ENCODE measurements at regions not wholly inside any gene's neighbourhood (a gene's known extent, or its start where the extent isn't known, plus 50 kb on each side); places are given as distances from the start of the nearest gene placed in this dataset.
A peak's percentile ranks its signal among the peaks of the same experiment; 100 is the strongest.

DNA sequence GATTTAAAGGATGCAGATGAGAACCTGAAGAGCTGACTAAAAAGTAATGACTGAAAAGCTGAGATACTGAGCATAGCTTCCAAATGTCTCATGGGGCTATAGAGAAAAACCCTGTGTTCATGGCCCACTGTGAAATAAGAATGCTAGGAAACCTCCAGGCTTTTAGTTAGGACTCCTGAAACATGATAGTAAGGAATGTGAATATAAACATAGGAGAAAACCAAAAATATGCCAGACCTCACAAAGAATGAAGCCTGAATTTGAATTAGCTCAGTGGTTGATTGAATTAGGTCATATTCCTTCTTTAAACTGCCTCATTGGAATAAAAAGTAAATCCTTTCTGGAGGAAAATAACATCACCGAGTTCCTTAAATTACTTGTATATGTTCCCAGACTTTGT lies 194.5 kb upstream of the NXPH2 start:
- no peak overlapping the region for H3K4me3 ChIP-seq (ENCODE audit: low read depth, low read length)
- TF ChIP-seq, protein P1, sequence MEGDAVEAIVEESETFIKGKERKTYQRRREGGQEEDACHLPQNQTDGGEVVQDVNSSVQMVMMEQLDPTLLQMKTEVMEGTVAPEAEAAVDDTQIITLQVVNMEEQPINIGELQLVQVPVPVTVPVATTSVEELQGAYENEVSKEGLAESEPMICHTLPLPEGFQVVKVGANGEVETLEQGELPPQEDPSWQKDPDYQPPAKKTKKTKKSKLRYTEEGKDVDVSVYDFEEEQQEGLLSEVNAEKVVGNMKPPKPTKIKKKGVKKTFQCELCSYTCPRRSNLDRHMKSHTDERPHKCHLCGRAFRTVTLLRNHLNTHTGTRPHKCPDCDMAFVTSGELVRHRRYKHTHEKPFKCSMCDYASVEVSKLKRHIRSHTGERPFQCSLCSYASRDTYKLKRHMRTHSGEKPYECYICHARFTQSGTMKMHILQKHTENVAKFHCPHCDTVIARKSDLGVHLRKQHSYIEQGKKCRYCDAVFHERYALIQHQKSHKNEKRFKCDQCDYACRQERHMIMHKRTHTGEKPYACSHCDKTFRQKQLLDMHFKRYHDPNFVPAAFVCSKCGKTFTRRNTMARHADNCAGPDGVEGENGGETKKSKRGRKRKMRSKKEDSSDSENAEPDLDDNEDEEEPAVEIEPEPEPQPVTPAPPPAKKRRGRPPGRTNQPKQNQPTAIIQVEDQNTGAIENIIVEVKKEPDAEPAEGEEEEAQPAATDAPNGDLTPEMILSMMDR (IDR thresholded peaks at IDR 0.05; ENCODE audit: insufficient read depth, low read length, severe bottlenecking), result no peak
- DNase-seq (ENCODE audit: low read depth) (no peak), FAIRE-seq (no peak)
- no peaks in the 10 kb centered on the region for H3K36me3 ChIP-seq (ENCODE audit: control insufficient read depth, insufficient read depth, low read length)
- no peaks in the 10 kb centered on the region for H3K27me3 ChIP-seq (ENCODE audit: control insufficient read depth, insufficient read depth, low read length)

DNA sequence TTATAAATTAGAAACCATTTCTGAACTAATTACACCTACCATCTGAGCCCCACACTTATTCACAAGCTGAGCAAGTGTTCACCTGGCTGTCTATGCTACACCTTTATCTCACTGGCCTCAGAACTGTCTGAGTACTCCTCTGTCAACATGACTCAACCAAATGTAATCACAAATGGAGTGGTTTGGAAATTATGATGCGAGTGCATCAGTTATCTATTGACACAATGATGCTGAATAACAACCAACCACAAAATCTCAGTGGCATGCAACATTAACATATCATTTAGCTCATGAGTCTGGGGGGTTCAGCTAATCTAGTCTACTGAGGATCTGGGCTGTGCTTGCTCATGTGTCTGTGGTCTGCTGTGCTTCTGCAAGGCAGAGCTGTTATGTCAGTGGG lies 184.2 kb upstream of the NXPH2 start:
- H3K27me3 ChIP-seq (ENCODE audit: control insufficient read depth, insufficient read depth, low read length), result peaks cover 2% of the 10 kb centered on the region
- TF ChIP-seq, protein P1 (IDR thresholded peaks at IDR 0.05; ENCODE audit: insufficient read depth, low read length, severe bottlenecking), result no peak
- DNase-seq (ENCODE audit: low read depth), result peak; percentile 88
- no peak overlapping the region for H3K4me3 ChIP-seq (ENCODE audit: low read depth, low read length)
- no peaks in the 10 kb centered on the region for H3K36me3 ChIP-seq (ENCODE audit: control insufficient read depth, insufficient read depth, low read length)
- FAIRE-seq, result no peak

DNA sequence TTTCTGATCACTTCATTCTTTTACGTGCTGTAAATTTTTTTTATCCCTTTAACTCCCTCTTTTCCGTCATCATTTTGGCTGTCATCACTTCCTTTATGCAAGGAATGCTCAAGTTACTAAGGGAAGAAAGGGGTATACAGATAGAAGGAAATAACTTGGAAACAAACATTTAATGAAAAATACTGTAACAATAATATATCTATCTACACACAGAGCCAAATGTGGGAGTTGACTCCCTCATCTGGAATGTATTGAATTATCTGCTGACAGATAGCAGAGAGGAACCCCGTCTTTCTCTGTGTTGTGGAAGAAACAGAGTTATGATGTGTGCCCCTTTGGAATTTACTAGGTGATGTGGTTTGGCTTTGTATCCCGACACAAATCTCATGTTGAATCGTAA lies 182.5 kb upstream of the NXPH2 start:
- no peak for FAIRE-seq
- no peak for DNase-seq (ENCODE audit: low read depth)
- Histone ChIP-seq H3K27me3 (ENCODE audit: control insufficient read depth, insufficient read depth, low read length) (peaks cover 2% of the 10 kb centered on the region), H3K4me3 (ENCODE audit: low read depth, low read length) (no peak overlapping the region), H3K36me3 (ENCODE audit: control insufficient read depth, insufficient read depth, low read length) (no peaks in the 10 kb centered on the region)
- TF ChIP-seq, protein P1 (IDR thresholded peaks at IDR 0.05; ENCODE audit: insufficient read depth, low read length, severe bottlenecking), result no peak

DNA sequence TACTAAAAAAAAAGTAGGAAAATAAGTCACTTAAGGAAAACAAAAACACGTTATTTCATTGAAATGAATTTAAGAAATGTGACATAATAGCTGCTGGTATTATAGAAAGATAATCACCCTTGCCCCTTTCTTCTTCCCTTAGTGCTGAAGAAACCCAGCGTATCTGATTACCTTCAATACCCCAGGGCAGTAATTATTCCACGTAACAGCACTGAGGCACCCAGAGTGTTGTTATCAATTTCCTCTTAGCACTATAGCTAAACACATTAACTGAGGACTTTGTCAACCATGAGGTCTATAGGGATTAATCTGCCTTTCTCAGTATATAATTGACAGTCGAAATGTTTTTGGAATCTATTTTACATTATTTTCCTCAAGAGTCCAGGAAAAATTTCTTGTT lies 180.0 kb upstream of the NXPH2 start:
- peaks cover 2% of the 10 kb centered on the region for H3K27me3 ChIP-seq (ENCODE audit: control insufficient read depth, insufficient read depth, low read length)
- no peak for FAIRE-seq
- no peak overlapping the region for H3K4me3 ChIP-seq (ENCODE audit: low read depth, low read length)
- no peaks in the 10 kb centered on the region for H3K36me3 ChIP-seq (ENCODE audit: control insufficient read depth, insufficient read depth, low read length)
- DNase-seq (ENCODE audit: low read depth), result no peak
- TF ChIP-seq, protein P1 (IDR thresholded peaks at IDR 0.05; ENCODE audit: insufficient read depth, low read length, severe bottlenecking), result no peak

DNA sequence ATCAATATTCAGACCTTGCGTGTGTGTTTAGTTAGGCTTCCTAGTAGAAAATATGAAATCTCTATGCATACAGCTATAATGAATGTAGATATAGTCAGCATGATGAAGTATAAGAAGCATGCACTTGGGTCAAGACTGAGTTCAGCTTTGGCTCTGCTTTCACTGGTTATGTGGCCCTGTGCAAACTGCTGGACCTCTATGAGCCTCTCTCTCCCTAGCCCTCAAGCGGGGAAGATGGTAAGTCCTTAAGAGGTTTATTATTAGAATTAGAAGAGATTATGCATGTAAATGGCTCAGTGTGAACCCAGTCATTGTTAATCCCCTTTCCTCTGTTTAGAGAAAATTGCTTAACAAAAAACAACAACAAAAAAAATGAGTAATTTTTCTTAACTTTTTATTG lies 178.8 kb upstream of the NXPH2 start:
- Histone ChIP-seq H3K4me3 (ENCODE audit: low read depth, low read length) (no peak overlapping the region), H3K27me3 (ENCODE audit: control insufficient read depth, insufficient read depth, low read length) (peaks cover 2% of the 10 kb centered on the region), H3K36me3 (ENCODE audit: control insufficient read depth, insufficient read depth, low read length) (no peaks in the 10 kb centered on the region)
- TF ChIP-seq, protein P1 (IDR thresholded peaks at IDR 0.05; ENCODE audit: insufficient read depth, low read length, severe bottlenecking), result no peak
- DNase-seq (ENCODE audit: low read depth) (no peak), FAIRE-seq (no peak)

DNA sequence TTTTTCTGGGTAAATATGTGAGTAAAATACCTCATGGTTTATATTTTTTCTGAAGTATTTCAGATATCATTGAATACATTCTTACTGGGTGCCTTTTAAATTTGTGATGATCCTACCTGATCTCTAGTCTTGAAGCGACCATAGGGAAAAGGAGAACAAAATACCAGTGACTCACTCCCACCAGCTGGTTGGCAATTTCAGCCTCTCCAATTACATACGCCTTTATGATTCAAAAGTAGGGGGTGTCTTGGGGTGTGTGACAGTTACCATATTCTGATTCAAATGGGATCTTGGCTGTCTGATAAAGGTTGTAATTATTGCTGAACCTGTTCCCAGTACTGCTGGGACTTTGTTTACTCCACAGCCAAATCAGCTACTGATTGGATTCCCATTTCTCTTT lies 175.9 kb upstream of the NXPH2 start:
- FAIRE-seq, result no peak
- no peak overlapping the region for H3K4me3 ChIP-seq (ENCODE audit: low read depth, low read length)
- H3K27me3 ChIP-seq (ENCODE audit: control insufficient read depth, insufficient read depth, low read length), result peaks cover under 1% of the 10 kb centered on the region
- TF ChIP-seq, protein P1 (IDR thresholded peaks at IDR 0.05; ENCODE audit: insufficient read depth, low read length, severe bottlenecking), result no peak
- no peaks in the 10 kb centered on the region for H3K36me3 ChIP-seq (ENCODE audit: control insufficient read depth, insufficient read depth, low read length)
- DNase-seq (ENCODE audit: low read depth), result peak; percentile 64
